HUES6 (cell line): ENCODE measurements at regions not wholly inside any gene's neighbourhood (a gene's known extent, or its start where the extent isn't known, plus 50 kb on each side); places are given as distances from the start of the nearest gene placed in this dataset.
"Not testable (repeated sequence)": the region's sequence is repeated elsewhere in the genome, so short reads cannot be mapped to it uniquely, and the experiment has no call there.

Source experiments
- H3K27ac ChIP-seq: 2 replicates; pipeline ENCODE4 v1.7.0; 2013; ENCODE audit warnings: low read depth, mild to moderate bottlenecking, low read length, inconsistent platforms
- H3K27me3 ChIP-seq: 2 replicates; pipeline ENCODE4 v1.6.1; 2013; ENCODE audit warnings: low read length; ENCODE audit not compliant: control insufficient read depth, insufficient read depth
- H3K36me3 ChIP-seq: 2 replicates; pipeline ENCODE4 v1.6.1; 2013; ENCODE audit warnings: low read length; ENCODE audit not compliant: control insufficient read depth, insufficient read depth
- H3K4me1 ChIP-seq: 2 replicates; pipeline ENCODE4 v1.6.1; 2013; ENCODE audit warnings: low read length; ENCODE audit not compliant: control insufficient read depth, insufficient read depth
- H3K4me3 ChIP-seq: 2 replicates; pipeline ENCODE4 v1.5.1; 2013; ENCODE audit warnings: low read depth, low read length
- H3K9ac ChIP-seq: one replicate; pipeline ENCODE4 v1.6.1; 2013; ENCODE audit warnings: mild to moderate bottlenecking, low read length
- H3K9me3 ChIP-seq: 2 replicates; pipeline ENCODE4 v1.6.1; 2013; ENCODE audit warnings: low read depth, low read length; ENCODE audit not compliant: control insufficient read depth, insufficient read depth

DNA sequence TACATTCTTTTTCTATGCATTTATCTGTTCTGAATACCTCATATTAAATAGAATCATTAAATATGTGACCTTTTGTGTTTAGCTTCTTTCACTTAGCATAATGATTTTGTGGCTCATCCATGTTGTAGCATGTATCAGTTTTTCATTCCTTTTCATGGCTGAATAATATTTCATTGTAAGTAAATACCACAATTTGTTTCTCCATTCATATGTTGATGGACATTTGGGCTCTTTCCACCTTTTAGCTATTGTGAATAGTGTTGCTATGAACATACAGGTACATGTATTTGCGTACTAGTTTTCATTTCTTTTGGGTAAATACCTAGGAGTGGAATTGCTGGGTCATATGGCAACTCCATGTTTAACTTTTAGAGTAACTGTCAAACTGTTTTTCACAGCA lies 85.1 kb downstream of the GNL3L start:
- H3K4me1 ChIP-seq: no peaks in the 10 kb centered on the region
- H3K27me3 ChIP-seq: no peaks in the 10 kb centered on the region
- H3K4me3 ChIP-seq: no peak overlapping the region
- peaks cover 19% of the 10 kb centered on the region; the same call in 1 of the 2 replicates for H3K9me3 ChIP-seq
- no peaks in the 10 kb centered on the region for H3K36me3 ChIP-seq
- H3K9ac ChIP-seq: no peak overlapping the region
- no peak overlapping the region for H3K27ac ChIP-seq

DNA sequence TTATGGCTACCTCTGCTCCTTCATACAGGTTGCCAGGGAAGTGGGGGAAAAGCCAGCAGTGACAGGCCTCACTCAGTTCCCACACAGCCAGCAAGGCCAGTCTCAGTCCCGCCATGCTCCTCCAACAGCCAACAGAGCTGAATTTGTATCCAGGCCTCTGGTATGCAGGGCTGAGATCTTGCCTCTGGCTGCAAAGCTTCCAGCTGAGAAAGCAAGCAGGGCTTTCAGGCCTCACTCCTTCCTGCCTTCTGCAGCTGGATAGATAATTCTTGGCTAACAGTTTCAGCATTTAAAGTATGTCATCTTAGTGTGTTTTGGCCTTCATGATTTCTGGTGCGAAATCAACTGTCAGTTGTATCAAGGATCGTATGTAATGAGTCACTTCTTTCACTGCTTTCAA lies 103.6 kb downstream of the GNL3L start:
- H3K27ac ChIP-seq: peak overlapping the region; percentile 0; the same call in 1 of the 2 replicates
- no peaks in the 10 kb centered on the region for H3K36me3 ChIP-seq
- peaks cover 12% of the 10 kb centered on the region; the same call in 1 of the 2 replicates for H3K9me3 ChIP-seq
- H3K4me1 ChIP-seq: peaks cover 19% of the 10 kb centered on the region
- no peak overlapping the region for H3K4me3 ChIP-seq
- no peak overlapping the region for H3K9ac ChIP-seq
- H3K27me3 ChIP-seq: no peaks in the 10 kb centered on the region

DNA sequence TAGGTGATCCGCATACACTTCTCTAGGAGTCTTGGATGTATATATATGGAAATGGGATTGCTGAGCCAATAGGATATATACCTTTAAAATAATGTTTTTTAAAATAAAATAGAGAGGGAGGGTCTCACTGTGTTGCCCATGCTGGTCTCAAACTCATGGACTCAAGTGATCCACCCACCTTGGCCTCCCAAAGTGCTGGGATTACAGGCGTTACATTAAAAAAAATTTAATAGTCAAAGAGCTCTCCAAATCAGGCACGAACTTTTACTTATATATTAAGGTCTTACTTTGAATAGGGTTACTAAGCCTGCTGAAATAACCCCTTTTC lies 109.0 kb downstream of the GNL3L start:
- H3K27me3 ChIP-seq: no peaks in the 10 kb centered on the region
- no peaks in the 10 kb centered on the region for H3K36me3 ChIP-seq
- peaks cover 29% of the 10 kb centered on the region for H3K4me1 ChIP-seq
- H3K9ac ChIP-seq: peak overlapping the region; percentile 95
- peaks cover 4% of the 10 kb centered on the region; the same call in 1 of the 2 replicates for H3K9me3 ChIP-seq
- peak overlapping the region; percentile 69 for H3K4me3 ChIP-seq
- H3K27ac ChIP-seq: peak overlapping the region; percentile 91

DNA sequence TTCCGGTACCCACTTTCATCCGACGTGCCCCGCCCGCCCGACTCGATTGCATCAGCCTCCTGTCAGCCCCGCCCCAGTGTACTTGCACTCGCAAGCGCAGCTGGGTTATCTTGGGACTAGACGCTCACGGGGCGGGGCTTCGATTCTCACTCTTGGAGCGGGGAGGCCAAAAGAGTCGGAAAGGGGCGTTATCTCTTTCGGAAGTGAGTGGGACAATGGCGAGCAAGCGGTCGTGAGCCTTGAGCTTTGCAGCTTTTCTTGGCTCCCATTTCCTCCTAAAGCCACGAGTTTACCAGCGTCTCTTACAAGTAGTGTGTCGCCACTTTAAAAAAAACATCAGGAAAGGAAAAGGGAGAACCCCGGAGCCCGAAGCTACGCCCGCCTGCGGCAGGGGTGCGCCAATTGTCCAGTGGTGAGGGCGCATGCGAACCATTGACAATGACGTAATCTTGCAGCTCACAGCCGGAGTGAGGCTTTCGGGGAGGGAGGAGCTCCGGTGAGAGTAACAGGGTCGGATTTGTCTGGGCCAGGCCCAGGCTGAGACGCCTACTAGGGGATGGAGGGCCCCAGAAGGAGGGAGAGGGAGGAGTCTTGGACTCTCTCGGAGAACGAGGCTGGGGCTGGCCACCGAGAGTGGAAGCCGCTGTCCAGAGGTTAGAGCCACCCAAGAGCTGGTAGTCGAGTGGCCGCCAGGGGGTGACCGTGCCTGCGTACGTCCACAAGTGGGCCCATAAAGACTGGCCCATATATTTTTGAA lies 109.5 kb downstream of the GNL3L start:
- Histone ChIP-seq H3K9me3 (peaks cover 4% of the 10 kb centered on the region; the same call in 1 of the 2 replicates), H3K4me3 (peak overlapping the region; percentile 69), H3K27me3 (no peaks in the 10 kb centered on the region), H3K27ac (peak overlapping the region; percentile 91), H3K4me1 (peaks cover 28% of the 10 kb centered on the region), H3K36me3 (no peaks in the 10 kb centered on the region), H3K9ac (peak overlapping the region; percentile 95)

DNA sequence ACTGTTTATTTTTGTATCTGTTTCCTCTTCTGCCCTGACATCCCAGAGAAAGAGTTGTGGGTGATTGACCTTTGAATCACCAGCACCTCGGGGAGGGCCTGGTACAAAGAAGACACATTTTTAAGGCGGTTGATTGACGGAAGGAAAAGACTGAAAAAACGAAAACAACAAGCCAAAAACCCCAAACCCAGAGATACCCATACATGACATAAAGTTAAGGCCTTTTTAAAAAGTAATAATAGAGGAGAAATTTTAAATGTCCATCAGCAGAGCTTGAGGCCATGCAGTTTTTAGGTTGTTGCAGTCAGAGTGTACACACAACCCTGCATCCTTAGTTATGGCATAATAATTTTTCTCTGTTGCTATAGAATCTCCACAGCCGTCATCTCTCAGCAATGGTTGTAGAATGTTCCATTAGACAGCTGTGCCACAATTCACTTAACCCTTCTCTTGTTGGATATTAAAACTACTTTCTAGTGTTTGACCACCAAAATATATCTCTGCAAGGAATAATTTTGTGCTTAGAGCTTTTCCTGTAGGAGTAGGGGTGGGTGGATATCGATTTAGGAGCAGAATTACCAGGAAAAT lies 110.2 kb downstream of the GNL3L start:
- Histone ChIP-seq H3K9me3 (peaks cover 4% of the 10 kb centered on the region; the same call in 1 of the 2 replicates), H3K4me3 (peak overlapping the region; percentile 69), H3K36me3 (no peaks in the 10 kb centered on the region), H3K9ac (peak overlapping the region; percentile 95), H3K27ac (no peak overlapping the region), H3K27me3 (no peaks in the 10 kb centered on the region), H3K4me1 (peaks cover 28% of the 10 kb centered on the region)

DNA sequence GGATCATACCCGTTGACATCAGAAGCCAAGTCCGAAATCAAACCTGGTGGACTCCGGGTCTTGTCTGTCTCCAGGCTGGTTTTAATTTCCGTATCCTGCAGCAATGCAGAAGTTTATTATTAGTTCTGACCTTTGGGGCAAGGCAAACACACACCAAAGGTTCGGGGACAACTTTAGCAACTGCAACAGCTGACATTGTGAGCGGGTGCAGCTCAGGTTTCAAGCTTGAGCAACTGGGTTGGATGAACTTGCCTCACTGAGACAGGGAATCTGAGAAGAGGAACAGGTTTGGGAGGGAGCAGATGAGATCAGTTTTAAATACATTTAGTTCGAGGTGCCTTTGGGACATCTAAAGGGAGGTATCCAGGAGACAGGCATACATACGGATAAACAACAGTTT lies 110.7 kb downstream of the GNL3L start:
- no peak overlapping the region for H3K27ac ChIP-seq
- H3K27me3 ChIP-seq: no peaks in the 10 kb centered on the region
- H3K9me3 ChIP-seq: peaks cover 4% of the 10 kb centered on the region; the same call in 1 of the 2 replicates
- H3K4me1 ChIP-seq: peaks cover 27% of the 10 kb centered on the region
- peak overlapping the region; percentile 69; the same call in 1 of the 2 replicates for H3K4me3 ChIP-seq
- no peak overlapping the region for H3K9ac ChIP-seq
- H3K36me3 ChIP-seq: no peaks in the 10 kb centered on the region

DNA sequence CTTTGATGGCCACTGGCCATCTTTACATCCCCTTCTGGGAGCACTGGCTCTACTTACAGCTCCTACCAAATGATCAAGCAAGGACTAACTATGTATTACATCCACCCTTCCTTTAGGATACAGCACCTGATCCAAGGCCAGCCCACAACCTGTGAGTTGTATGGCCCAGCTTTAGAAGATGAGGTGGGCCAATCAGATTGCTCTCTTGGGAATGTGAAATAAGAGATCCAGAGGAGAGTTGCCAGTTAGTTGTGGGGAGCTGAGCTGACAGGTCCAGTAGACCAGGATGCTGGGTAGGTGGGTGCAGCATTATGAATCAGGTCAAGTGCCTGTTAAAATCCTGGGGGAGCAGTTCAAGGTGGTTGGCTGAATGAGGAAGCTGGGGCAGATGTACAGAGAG lies 111.5 kb downstream of the GNL3L start:
- Histone ChIP-seq H3K9ac (no peak overlapping the region), H3K9me3 (peaks cover 4% of the 10 kb centered on the region; the same call in 1 of the 2 replicates), H3K27me3 (no peaks in the 10 kb centered on the region)

DNA sequence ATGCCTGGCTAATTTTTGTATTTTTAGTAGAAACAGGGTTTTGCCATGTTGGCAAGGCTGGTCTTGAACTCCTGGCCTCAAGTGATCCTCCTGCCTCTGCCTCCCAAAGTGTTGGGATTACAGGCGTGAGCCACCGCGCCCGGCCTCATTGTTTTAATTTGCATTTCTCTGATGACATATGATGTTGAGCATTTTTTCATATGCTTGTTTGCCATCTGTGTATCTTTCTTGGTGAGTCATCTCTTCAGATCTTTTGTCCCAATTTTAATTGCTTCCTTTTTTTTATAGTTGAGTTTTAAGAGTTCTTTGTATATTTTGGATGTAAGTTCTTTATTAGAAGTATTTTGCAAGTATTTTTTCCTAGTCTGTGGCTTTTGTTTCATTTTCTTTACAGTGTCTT lies 117.6 kb downstream of the GNL3L start:
- H3K27me3 ChIP-seq, H3K4me3 ChIP-seq, H3K27ac ChIP-seq, H3K9ac ChIP-seq, H3K36me3 ChIP-seq, H3K4me1 ChIP-seq: not testable (repeated sequence)
- H3K9me3 ChIP-seq: peaks cover 13% of the 10 kb centered on the region; the same call in 1 of the 2 replicates

More for the DNA sequence above, 111.5 kb downstream of the GNL3L start:
- Histone ChIP-seq H3K27ac (no peak overlapping the region), H3K4me3 (no peak overlapping the region), H3K36me3 (no peaks in the 10 kb centered on the region), H3K4me1 (peaks cover 22% of the 10 kb centered on the region)

DNA sequence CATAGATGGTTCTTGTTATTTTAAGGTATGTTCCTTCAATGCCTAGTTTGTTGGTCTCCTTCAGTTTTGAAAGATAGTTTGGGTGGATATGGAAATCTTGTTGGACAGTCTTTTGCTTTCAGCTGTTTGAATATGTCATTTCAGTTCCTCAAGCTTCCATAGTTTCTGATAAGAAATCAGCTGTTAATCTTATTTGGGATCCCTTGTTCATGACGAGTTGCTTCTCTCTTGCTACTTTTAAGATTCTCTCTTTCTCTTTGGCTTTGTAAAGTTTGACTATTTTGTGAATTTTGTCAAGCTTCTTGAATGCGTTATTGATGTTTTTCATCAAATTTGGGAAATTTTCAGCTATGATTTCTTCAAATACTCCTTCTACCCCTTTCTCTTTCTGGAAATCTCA lies 129.5 kb downstream of the GNL3L start:
- H3K9me3 ChIP-seq: peaks cover 18% of the 10 kb centered on the region
- H3K27ac ChIP-seq: no peak overlapping the region
- no peaks in the 10 kb centered on the region for H3K36me3 ChIP-seq
- no peak overlapping the region for H3K9ac ChIP-seq
- no peaks in the 10 kb centered on the region for H3K27me3 ChIP-seq
- H3K4me1 ChIP-seq: no peaks in the 10 kb centered on the region
- no peak overlapping the region for H3K4me3 ChIP-seq

DNA sequence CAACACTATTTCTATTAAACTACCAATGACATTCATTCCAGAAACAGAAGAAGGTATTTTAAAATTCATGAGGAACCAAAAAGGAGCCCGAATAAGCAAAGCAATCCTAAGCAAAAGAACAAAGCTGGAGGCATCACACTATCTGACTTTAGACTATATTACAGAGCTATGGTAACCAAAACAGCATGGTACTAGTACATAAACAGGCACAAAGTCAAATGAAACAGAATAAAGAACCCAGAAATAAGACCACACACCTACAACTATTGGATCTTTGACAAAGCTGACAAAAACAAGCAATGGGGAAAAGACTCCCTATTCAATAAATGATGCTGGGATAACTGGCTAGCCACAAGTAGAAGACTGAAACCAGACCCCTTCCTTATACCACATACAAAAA lies 122.3 kb downstream of the ITIH6 start:
- Histone ChIP-seq H3K27me3 (no peaks in the 10 kb centered on the region), H3K4me3 (no peak overlapping the region), H3K27ac (no peak overlapping the region), H3K4me1 (no peaks in the 10 kb centered on the region), H3K9ac (no peak overlapping the region), H3K36me3 (no peaks in the 10 kb centered on the region), H3K9me3 (peaks cover 42% of the 10 kb centered on the region)

DNA sequence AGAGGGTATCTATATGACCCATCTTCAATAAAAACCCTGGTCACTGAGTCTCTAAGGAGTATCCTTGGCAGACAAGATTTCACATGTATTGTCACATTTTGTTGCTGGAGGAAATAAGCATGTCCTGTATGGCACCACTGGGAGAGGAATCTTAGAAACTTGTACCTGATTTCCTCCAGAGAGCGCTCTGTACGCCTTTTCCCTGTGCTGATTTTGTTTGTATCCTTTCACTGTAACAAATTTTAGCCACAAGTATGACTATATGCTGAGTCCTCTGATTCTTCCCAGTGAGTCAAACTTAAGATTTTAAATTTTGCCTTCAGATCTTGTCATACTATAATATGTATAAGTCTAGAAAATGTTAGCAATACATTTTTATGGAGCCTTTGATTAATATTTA lies 102.8 kb downstream of the ITIH6 start:
- no peaks in the 10 kb centered on the region for H3K36me3 ChIP-seq
- H3K4me1 ChIP-seq: no peaks in the 10 kb centered on the region; the same call in 1 of the 2 replicates
- no peak overlapping the region for H3K27ac ChIP-seq
- no peak overlapping the region for H3K4me3 ChIP-seq
- H3K9me3 ChIP-seq: peaks cover 21% of the 10 kb centered on the region
- H3K27me3 ChIP-seq: no peaks in the 10 kb centered on the region
- H3K9ac ChIP-seq: no peak overlapping the region
